HCT116 (cell line): ENCODE measurements at regions not wholly inside any gene's neighbourhood (a gene's known extent, or its start where the extent isn't known, plus 50 kb on each side); places are given as distances from the start of the nearest gene placed in this dataset.

ENCODE experiments used
- CEBPB ChIP-seq: IDR thresholded peaks from 2 replicates; pipeline ENCODE4 v1.6.1; 2012; ENCODE audit warnings: low read depth
- EZH2 ChIP-seq: fragments of 200-600 bp; sonication (generic); IDR thresholded peaks from 2 replicates; pipeline ENCODE4 v1.6.1; 2017; ENCODE audit warnings: antibody characterized with exemption, mixed run types
- FOSL1 ChIP-seq: IDR thresholded peaks from 2 replicates; pipeline ENCODE4 v1.6.1; 2012; ENCODE audit warnings: low read depth
- POLR2AphosphoS5 ChIP-seq: IDR thresholded peaks from 2 replicates; pipeline ENCODE4 v1.6.1; 2011; ENCODE audit warnings: mild to moderate bottlenecking, low read depth, low read length, moderate library complexity
- SRF ChIP-seq: IDR thresholded peaks from 2 replicates; pipeline ENCODE4 v1.6.1; 2012; ENCODE audit warnings: low read depth
- YY1 ChIP-seq: IDR thresholded peaks from 2 replicates; pipeline ENCODE4 v1.6.1; 2011; ENCODE audit warnings: low read length, low read depth, moderate library complexity, mild to moderate bottlenecking; ENCODE audit not compliant: insufficient replicate concordance; ENCODE audit errors: extremely low read depth
- ZFX ChIP-seq: fragments of 450-650 bp; IDR thresholded peaks from 2 replicates; pipeline ENCODE4 v1.6.1; 2017
- TF ChIP-seq, protein P1 (sequence below): IDR thresholded peaks from 2 replicates; pipeline ENCODE4 v1.6.1; 2012
- TF ChIP-seq, protein P2 (sequence below), 3 experiments: fragments of 200-600 bp in 1 of 3; sonication (generic) in 1 of 3; IDR thresholded peaks in 2 of 3; conservative IDR thresholded peaks in 1 of 3; 2 replicates each; pipeline ENCODE4 v1.5.1; 2012 to 2017; ENCODE audit warnings: low read depth in 2 of 3, low read length in 2 of 3, antibody characterized with exemption in 1 of 3, borderline replicate concordance in 1 of 3, control low read depth in 1 of 3, mild to moderate bottlenecking in 1 of 3, mixed read lengths in 1 of 3, mixed run types in 1 of 3, moderate library complexity in 1 of 3; ENCODE audit not compliant: insufficient read depth in 1 of 3
- TF ChIP-seq, protein P3 (sequence below): IDR thresholded peaks from 2 replicates; pipeline ENCODE4 v1.6.1; 2012

DNA sequence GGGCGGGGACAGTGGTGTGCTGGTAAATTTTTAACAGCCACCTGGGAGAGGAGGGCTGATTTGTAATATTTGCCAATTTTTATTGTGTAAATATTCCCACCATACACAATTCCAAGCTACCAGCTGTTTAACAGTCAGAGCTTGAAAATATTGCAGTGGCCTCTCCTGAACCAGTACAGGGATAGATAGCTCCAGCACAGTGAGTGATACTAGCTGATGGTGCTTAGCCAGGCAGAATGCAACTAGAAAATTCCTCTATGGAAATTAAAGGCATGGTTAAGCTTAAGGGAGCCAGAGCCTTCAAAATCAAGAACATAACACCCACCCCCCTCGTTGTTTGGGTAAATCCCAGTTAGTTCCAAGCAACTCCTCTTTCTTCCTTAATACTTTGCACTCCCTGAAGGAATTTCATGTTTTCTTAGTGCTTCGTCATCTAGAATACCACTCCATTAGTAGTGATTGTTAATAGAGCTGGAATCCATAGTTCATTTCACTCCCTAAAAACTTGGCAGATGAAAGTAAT is 96.6 kb downstream of the CYB561 start:
- TF ChIP-seq, protein P1, sequence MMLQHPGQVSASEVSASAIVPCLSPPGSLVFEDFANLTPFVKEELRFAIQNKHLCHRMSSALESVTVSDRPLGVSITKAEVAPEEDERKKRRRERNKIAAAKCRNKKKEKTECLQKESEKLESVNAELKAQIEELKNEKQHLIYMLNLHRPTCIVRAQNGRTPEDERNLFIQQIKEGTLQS, result no peak
- TF ChIP-seq POLR2AphosphoS5, result no peak
- TF ChIP-seq, protein P2, sequence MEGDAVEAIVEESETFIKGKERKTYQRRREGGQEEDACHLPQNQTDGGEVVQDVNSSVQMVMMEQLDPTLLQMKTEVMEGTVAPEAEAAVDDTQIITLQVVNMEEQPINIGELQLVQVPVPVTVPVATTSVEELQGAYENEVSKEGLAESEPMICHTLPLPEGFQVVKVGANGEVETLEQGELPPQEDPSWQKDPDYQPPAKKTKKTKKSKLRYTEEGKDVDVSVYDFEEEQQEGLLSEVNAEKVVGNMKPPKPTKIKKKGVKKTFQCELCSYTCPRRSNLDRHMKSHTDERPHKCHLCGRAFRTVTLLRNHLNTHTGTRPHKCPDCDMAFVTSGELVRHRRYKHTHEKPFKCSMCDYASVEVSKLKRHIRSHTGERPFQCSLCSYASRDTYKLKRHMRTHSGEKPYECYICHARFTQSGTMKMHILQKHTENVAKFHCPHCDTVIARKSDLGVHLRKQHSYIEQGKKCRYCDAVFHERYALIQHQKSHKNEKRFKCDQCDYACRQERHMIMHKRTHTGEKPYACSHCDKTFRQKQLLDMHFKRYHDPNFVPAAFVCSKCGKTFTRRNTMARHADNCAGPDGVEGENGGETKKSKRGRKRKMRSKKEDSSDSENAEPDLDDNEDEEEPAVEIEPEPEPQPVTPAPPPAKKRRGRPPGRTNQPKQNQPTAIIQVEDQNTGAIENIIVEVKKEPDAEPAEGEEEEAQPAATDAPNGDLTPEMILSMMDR (IDR thresholded peaks at IDR 0.05 in 2 of 3, conservative IDR thresholded peaks at IDR 0.05 in 1 of 3; ENCODE audit: borderline replicate concordance in 1 of 3, insufficient read depth in 1 of 3, low read depth in 2 of 3, low read length in 2 of 3), result no peak
- TF ChIP-seq, protein P3, sequence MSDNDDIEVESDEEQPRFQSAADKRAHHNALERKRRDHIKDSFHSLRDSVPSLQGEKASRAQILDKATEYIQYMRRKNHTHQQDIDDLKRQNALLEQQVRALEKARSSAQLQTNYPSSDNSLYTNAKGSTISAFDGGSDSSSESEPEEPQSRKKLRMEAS, result no peak
- no peak for TF ChIP-seq FOSL1
- TF ChIP-seq CEBPB, result no peak
- TF ChIP-seq SRF, result no peak
- no peak for TF ChIP-seq ZFX
- TF ChIP-seq YY1, result no peak
- TF ChIP-seq EZH2, result no peak
